ENCODE measurements at regions not wholly inside any gene's neighbourhood (a gene's known extent, or its start where the extent isn't known, plus 50 kb on each side); places are given as distances from the start of the nearest gene placed in this dataset.

- no peak for DNase-seq (ENCODE audit: low read depth in 1 of 2, low spot score in 2 of 2)
- POLR2A ChIA-PET (ENCODE audit: partially characterized antibody) = no interaction called here
- 86% methylated on average over 3 of the region's 3 CpGs; no CpG with 5 or more reads in 1 of the 2 experiments for WGBS, 2 experiments (ENCODE audit: extremely low coverage in 1 of 2, insufficient coverage in 1 of 2, insufficient read length in 1 of 2, insufficient replicate concordance in 2 of 2, low coverage in 1 of 2, low lambda C conversion rate in 2 of 2, missing lambda C conversion rate in 1 of 2)
- H3K27ac ChIP-seq (ENCODE audit: low read depth, low read length) = no peak overlapping the region
- CTCF ChIA-PET (ENCODE audit: partially characterized antibody) = no interaction called here
- no peaks in the 10 kb centered on the region for H3K27me3 ChIP-seq (replicated peaks in 1 of 4; ENCODE audit: control insufficient read depth in 3 of 4, extremely low read depth in 1 of 4, insufficient read depth in 3 of 4, low read length in 3 of 4)
- H4K8ac ChIP-seq (ENCODE audit: extremely low read depth, insufficient read depth, low read length) = no peak overlapping the region
- no peaks in the 10 kb centered on the region for H3K9me3 ChIP-seq (ENCODE audit: insufficient read depth in 2 of 2, low read depth in 1 of 2, low read length in 1 of 2)
- H3K4me1 ChIP-seq (replicated peaks in 1 of 4; ENCODE audit: control insufficient read depth in 3 of 4, insufficient read depth in 4 of 4, low read length in 3 of 4) = no peaks in the 10 kb centered on the region
- H4K5ac ChIP-seq (ENCODE audit: insufficient read length, low read depth, low read length) = no peak overlapping the region
- no peak for FAIRE-seq
- no peak for TF ChIP-seq JUN (IDR thresholded peaks at IDR 0.05; ENCODE audit: low read depth, low read length)
- TF ChIP-seq TBP (IDR thresholded peaks at IDR 0.05; ENCODE audit: low read depth, low read length) = no peak
- TF ChIP-seq CTBP2 (IDR thresholded peaks at IDR 0.05; ENCODE audit: borderline replicate concordance, insufficient read depth, insufficient read length, low read length) = no peak
- no peak for TF ChIP-seq ATF2 (IDR thresholded peaks at IDR 0.05; ENCODE audit: low read length)
- no peak for TF ChIP-seq USF2 (IDR thresholded peaks at IDR 0.05; ENCODE audit: low read length)
- no peak for TF ChIP-seq RNF2 (IDR thresholded peaks at IDR 0.05; ENCODE audit: borderline replicate concordance, low read depth, low read length, missing control alignments, poor library complexity, severe bottlenecking)
- no peak for TF ChIP-seq ATF3 (IDR thresholded peaks at IDR 0.05; ENCODE audit: insufficient read depth, low read depth, low read length)
- no peak for TF ChIP-seq GTF2F1 (IDR thresholded peaks at IDR 0.05; ENCODE audit: borderline replicate concordance, low read depth, low read length)
- TF ChIP-seq SIX5 (IDR thresholded peaks at IDR 0.05; ENCODE audit: low read depth, low read length) = no peak
- no peak for TF ChIP-seq KDM5A (IDR thresholded peaks at IDR 0.05; ENCODE audit: low read length)
- no peak overlapping the region for H2BK20ac ChIP-seq (ENCODE audit: low read length)
- H3K23me2 ChIP-seq (ENCODE audit: low read depth, low read length) = no peaks in the 10 kb centered on the region
- H3K36me3 ChIP-seq (ENCODE audit: control insufficient read depth in 2 of 4, insufficient read depth in 4 of 4, low read length in 3 of 4) = no peaks in the 10 kb centered on the region
- H3K9ac ChIP-seq (replicated peaks in 1 of 4; ENCODE audit: extremely low read depth in 1 of 4, low read depth in 3 of 4, low read length in 3 of 4) = no peak overlapping the region
- no peak overlapping the region for H3K18ac ChIP-seq (ENCODE audit: extremely low read depth, low read length)
- H3K79me2 ChIP-seq (ENCODE audit: control insufficient read depth in 1 of 2, insufficient read depth in 2 of 2, low read length in 2 of 2) = no peaks in the 10 kb centered on the region
- no peak overlapping the region for H3K23ac ChIP-seq (ENCODE audit: insufficient read length)
- no peak overlapping the region for H2BK12ac ChIP-seq (ENCODE audit: low read depth, low read length)
- H4K20me1 ChIP-seq (replicated peaks in 1 of 2; ENCODE audit: control insufficient read depth in 1 of 2, insufficient read depth in 2 of 2, low read length in 2 of 2) = no peaks in the 10 kb centered on the region
- H2BK15ac ChIP-seq (ENCODE audit: low read length) = no peak overlapping the region
- no peaks in the 10 kb centered on the region for H3K79me1 ChIP-seq (ENCODE audit: low read depth, low read length)
- H3K4me3 ChIP-seq (ENCODE audit: extremely low read depth in 1 of 4, insufficient read depth in 2 of 4, low read depth in 3 of 4, low read length in 4 of 4) = no peak overlapping the region
- H3K4me2 ChIP-seq (ENCODE audit: insufficient read depth in 1 of 2, low read depth in 2 of 2, low read length in 2 of 2) = no peak overlapping the region
- H3K56ac ChIP-seq (replicated peaks; ENCODE audit: insufficient read length, low read depth, low read length) = no peak overlapping the region
- no peak overlapping the region for H2AK5ac ChIP-seq (ENCODE audit: low read depth, low read length)
- H2BK5ac ChIP-seq (ENCODE audit: low read depth, low read length) = no peak overlapping the region
- no peak overlapping the region for H3K4ac ChIP-seq (replicated peaks; ENCODE audit: insufficient read length, low read depth, low read length)
- no peak overlapping the region for H3K14ac ChIP-seq (ENCODE audit: insufficient read length)
- no peak overlapping the region for H2BK120ac ChIP-seq (replicated peaks; ENCODE audit: low read depth, low read length)
- H2AFZ ChIP-seq (ENCODE audit: low read length) = no peak overlapping the region
- no peak overlapping the region for H4K91ac ChIP-seq (replicated peaks; ENCODE audit: insufficient read length, low read length)
Measured at GRCh38 chrX:109312757-109313156, 169.1 kb downstream of the GUCY2F start.
